ENCODE measurements at regions not wholly inside any gene's neighbourhood (a gene's known extent, or its start where the extent isn't known, plus 50 kb on each side); places are given as distances from the start of the nearest gene placed in this dataset.

DNA sequence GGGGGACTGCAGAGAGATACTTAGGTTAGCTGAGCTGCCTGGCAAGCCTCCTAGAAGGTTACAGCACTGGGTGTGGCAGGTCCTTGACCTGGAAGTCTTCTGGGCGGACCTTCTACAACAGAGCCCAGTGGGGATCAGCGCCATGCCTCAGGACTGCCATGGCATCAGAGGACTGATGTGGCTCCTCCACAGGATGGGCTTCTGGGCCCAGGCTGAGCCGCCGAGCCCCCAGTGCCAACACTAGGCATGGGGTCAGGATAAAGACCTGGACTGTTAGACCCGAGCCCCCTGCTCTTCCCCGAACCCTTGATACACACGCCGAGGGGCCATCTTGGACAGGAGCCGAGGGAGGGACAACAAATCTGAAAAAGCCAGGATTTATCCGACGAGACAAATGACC, 64.0 kb upstream of the SOX21 start:
- no peak for TF ChIP-seq POLR2A (IDR thresholded peaks at IDR 0.05)
- TF ChIP-seq, protein P1, sequence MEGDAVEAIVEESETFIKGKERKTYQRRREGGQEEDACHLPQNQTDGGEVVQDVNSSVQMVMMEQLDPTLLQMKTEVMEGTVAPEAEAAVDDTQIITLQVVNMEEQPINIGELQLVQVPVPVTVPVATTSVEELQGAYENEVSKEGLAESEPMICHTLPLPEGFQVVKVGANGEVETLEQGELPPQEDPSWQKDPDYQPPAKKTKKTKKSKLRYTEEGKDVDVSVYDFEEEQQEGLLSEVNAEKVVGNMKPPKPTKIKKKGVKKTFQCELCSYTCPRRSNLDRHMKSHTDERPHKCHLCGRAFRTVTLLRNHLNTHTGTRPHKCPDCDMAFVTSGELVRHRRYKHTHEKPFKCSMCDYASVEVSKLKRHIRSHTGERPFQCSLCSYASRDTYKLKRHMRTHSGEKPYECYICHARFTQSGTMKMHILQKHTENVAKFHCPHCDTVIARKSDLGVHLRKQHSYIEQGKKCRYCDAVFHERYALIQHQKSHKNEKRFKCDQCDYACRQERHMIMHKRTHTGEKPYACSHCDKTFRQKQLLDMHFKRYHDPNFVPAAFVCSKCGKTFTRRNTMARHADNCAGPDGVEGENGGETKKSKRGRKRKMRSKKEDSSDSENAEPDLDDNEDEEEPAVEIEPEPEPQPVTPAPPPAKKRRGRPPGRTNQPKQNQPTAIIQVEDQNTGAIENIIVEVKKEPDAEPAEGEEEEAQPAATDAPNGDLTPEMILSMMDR (IDR thresholded peaks at IDR 0.05): no peak
- TF ChIP-seq POLR2AphosphoS5 (IDR thresholded peaks at IDR 0.05): no peak

Data from prostate gland (tissue), 2 donors.